OCI-LY7 (cell line): ENCODE measurements at regions not wholly inside any gene's neighbourhood (a gene's known extent, or its start where the extent isn't known, plus 50 kb on each side); places are given as distances from the start of the nearest gene placed in this dataset.

Experiments used
- CTCF ChIP-seq: fragments of 200-600 bp; sonication (generic); conservative IDR thresholded peaks from 2 replicates; pipeline ENCODE4 v1.5.1; 2014; ENCODE audit warnings: mild to moderate bottlenecking, antibody characterized with exemption, low read length, moderate library complexity, mixed read lengths
- EZH2phosphoT487 ChIP-seq: fragments of 200-600 bp; sonication (generic); IDR thresholded peaks from 2 replicates; pipeline ENCODE4 v1.6.1; 2018; ENCODE audit warnings: low read depth, borderline replicate concordance, mild to moderate bottlenecking, mixed run types, antibody characterized with exemption, low read length, moderate library complexity, mixed read lengths

GRCh38 chr2:196514641-196515040 is 124.9 kb upstream of the CCDC150 start:
- TF ChIP-seq CTCF (no peak), EZH2phosphoT487 (no peak)
